GM18870 (cell line): ENCODE measurements at regions not wholly inside any gene's neighbourhood (a gene's known extent, or its start where the extent isn't known, plus 50 kb on each side); places are given as distances from the start of the nearest gene placed in this dataset.
"Not testable (repeated sequence)": the region's sequence is repeated elsewhere in the genome, so short reads cannot be mapped to it uniquely, and the experiment has no call there.

Experiments used
- ATAC-seq: cut with Tn5 transposase; IDR thresholded peaks from one replicate; pipeline ENCODE4 v1.9.1; 2021; ENCODE audit warnings: moderate library complexity; ENCODE audit not compliant: unreplicated experiment

DNA sequence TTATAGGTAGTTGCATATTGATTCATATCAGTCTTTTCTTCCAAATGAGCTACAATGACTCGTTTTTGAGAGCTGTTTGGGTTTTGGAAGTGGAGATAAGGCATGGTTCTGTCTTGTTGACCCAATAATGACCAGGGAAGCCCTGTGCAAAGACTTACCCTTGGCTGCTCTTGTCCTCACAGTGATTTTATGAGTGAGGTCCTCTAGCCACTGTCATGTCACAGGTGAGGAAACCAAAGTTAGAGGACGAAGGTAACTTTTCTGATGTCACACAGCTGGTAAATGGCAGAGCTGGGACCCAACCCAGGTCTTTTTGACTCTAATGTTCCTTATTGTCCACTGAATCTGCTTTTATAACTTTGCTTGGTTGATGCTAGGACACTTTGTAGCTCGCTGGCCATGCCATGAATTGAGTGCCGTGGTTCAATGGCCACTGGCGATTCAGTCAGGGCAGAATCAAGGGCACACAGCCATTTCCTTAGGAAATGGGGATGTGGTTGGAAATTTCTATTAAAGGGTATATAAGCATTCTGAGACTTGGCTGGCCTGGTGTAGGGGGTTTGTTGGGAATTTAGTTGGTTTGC lies 249.1 kb downstream of the GOLGA6L6 start:
- not testable (repeated sequence) for ATAC-seq

- not testable (repeated sequence) for ATAC-seq
These were observed 250.0 kb downstream of the GOLGA6L6 start for GRCh38 chr15:20291616-20292015.

GRCh38 chr15:20290606-20291005 lies 251.0 kb downstream of the GOLGA6L6 start:
- ATAC-seq: not testable (repeated sequence)

DNA sequence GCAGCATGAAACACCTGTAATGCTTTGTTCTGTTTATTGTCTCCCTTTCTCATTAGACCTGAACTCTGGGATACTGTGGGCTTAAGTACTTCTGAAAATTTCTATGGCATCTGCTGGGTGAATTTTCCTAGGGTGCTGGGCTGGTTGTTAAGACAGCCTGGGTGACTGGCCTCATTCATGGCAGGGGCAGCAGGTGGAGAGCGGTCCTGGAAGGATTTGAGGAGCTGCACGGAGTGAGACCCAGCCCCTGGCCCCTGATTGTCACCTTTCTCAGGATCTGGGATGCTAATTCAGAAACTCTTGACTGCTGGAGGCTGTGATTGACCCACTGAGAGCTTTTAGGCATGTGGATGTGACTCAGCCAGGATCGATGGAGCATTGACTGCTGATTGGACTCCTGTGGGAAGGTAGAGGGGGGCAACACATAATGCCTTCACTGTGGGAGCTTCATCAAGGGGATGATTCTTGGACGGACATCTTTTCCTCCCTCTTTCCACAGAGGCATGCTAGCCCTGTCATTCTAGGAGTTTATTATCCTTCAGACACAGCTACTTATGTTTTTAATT lies 252.0 kb downstream of the GOLGA6L6 start:
- ATAC-seq: not testable (repeated sequence)

DNA sequence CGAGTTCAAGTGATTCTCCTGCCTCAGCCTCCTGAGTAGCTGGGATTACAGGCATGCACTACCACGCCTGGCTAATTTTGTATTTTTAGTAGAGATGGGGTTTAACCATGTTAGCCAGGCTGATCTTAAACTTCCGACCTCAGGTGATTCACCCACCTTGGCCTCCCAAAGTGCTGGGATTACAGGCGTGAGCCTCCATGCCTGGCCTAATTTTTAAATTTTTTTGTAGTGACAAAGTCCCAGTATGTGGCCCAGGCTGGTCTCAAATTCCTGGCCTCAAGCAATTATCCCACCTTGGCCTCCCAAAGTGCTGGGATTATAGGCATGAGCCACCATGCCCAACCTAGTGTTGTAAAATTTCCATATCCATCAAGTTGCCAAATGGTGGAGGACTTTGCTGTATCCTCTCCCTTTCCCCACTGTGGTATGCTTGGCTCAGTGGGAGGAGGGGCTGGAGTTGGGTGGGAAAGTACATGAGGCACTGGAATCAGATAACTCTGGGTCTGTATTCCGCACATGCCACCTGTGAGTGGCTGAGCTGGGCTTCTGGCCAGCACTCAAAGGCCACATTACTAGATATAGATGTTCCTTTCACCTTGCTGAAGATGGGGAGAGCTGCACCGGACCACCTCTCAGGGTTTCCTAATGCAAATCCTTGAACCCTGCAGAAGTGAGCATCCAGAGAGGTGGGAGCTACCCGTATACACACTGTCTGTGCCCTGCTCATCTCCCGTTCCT lies 252.6 kb downstream of the GOLGA6L6 start:
- ATAC-seq: not testable (repeated sequence)

DNA sequence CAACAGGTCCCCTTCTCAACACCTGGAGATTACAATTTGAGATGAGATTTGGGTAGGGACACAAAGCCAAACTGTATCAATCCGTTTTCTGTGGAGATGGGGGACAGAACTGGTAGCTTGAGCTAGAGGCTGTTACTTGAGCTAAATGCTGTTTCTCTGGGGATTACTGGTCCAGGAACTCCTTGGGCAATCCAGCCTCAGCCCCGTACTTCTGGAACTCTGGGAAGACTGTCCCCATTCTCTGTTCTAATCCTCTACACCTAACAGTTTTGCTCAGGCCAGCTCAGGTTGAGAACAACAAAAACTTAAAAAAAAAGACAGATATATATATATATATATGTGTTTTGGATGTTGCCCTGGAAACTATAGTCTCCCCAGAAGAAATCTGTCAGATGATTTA lies 255.0 kb downstream of the GOLGA6L6 start:
- ATAC-seq: not testable (repeated sequence)

DNA sequence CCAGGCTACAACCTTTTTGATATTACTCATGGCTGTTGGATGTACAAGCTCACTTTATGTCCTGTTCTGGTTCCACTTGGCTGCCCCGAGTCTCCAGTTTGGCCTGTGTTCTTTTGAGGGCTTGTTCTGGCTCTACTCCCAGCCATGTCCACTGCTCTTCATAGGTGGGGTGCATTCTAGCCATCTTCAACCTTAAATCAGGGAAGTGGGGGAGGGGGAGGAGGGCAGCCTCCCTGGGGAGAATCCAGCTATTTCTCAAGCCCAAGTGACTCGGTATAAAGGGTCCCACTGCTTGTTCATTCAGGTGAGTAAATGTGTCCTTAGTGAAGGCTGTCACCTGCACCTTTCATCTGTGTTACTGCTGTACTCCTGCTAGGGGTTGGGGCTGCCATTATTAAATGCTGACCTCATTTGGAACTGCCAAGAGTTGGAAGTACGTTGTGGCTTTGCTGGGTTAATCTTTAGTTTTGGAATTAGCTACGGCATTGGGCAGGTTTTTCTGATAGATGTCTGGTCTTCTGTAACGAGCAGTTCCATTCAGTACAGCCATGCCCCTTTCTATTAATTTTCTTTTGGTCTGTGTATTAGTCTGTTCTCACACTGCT lies 255.8 kb downstream of the GOLGA6L6 start:
- ATAC-seq: not testable (repeated sequence)

- not testable (repeated sequence) for ATAC-seq
These were observed 256.6 kb downstream of the GOLGA6L6 start for GRCh38 chr15:20284891-20285535.

DNA sequence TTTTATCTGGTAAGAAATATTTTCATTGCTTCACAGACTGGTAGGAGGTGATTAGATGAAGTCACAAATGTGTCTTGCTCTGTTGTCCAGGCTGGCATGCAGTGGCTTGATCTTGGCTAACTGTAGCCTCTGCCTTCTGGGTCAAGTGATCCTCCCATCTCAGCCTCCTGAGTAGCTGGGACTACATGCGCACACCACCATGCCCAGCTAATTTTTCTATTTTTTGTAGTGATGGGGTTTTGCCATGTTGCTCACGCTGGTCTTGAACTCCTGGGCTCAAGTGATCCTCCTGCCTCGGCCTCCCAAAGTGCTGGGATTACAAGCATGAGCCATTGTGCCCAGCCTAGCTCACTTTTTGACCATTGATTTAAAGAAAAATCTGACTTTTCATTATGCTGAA lies 257.9 kb downstream of the GOLGA6L6 start:
- ATAC-seq: not testable (repeated sequence)

DNA sequence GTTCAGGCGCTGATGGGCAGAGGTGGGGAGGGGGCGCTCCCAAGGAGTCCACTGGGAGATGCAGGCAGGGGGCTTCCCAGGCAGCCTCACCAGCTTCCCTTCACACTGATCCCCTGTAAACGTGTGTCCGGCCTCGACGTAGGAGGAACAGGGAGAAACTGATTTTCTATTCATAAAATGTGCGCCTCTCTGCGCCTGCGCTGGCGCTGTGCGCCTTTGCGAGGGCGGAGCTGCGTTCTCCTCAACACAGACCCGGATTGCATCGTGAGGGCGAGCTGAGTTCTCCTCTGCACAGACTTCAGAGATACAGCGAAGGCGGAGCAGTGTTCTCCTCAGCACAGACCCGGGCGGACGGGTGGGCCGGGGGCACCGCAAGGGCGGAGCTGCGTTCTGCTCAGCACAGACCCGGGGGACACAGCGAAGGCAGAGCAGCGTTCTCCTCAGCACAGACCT lies 259.1 kb downstream of the GOLGA6L6 start:
- ATAC-seq: not testable (repeated sequence)

- not testable (repeated sequence) for ATAC-seq
These were observed 259.9 kb downstream of the GOLGA6L6 start for GRCh38 chr15:20281567-20282275.

- ATAC-seq: no peak
These were observed 260.6 kb downstream of the GOLGA6L6 start for GRCh38 chr15:20280933-20281463.

DNA sequence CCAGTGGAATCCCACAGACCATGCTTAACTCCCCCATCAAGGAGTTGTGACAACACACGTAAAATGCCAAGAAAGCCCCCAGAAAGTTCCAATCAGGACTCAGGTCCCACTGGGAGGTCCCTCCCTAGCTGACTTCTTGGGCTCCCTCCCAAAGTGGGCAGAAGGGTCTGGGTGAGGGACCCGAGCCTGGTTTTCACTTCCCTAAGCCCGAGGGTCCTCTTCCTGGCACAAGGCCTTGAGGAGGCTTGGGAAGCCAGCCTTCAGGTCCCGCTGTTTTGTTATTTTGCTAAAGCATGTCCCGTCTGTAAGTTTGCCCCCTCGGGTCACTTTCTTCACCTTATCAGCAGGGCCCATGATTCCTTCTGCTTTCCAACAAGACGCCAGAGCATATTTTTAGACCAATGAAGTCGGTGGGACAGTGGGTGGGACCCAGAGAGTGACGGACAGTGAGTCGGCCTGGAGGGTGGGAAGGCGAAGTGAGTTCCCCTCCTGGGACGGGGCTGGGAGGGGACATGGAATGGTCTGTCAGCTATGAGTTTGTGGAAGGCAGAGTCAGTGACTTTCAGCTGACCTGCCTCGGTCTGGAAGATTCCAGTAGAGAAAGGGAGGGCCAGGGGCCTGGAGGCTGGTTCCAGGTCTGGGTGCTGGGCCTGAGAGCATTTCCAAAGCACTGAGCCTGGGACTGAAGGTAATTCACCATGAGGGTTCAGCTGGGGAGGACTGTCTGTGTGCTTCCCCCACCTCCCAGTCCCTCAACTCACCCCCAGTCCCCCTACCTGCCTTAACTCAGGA lies 261.3 kb downstream of the GOLGA6L6 start:
- not testable (repeated sequence) for ATAC-seq

GRCh38 chr15:20279056-20279455 lies 262.5 kb downstream of the GOLGA6L6 start:
- not testable (repeated sequence) for ATAC-seq

GRCh38 chr15:20278376-20278775 lies 263.2 kb downstream of the GOLGA6L6 start:
- ATAC-seq: not testable (repeated sequence)

GRCh38 chr15:20277451-20277850 lies 264.1 kb downstream of the GOLGA6L6 start:
- ATAC-seq: not testable (repeated sequence)

- ATAC-seq: not testable (repeated sequence)
These were observed 265.1 kb downstream of the GOLGA6L6 start for GRCh38 chr15:20276312-20277114.

- not testable (repeated sequence) for ATAC-seq
These were observed 266.1 kb downstream of the GOLGA6L6 start for GRCh38 chr15:20275373-20275967.
